Endothelial cell of umbilical vein (primary cell): ENCODE measurements at regions not wholly inside any gene's neighbourhood (a gene's known extent, or its start where the extent isn't known, plus 50 kb on each side); places are given as distances from the start of the nearest gene placed in this dataset.

Source experiments
- BruUV-seq: library from RNA; stranded (reverse); fragments of 400-500 nt; replicated peaks from 2 replicates; lab custom pipeline; 2021; lab: Mats Ljungman, UMichigan
- CTCF ChIA-PET: fragments of 300-600, 350-600 bp; sonication (Branson Sonifier 250); formaldehyde crosslinking; loops from one replicate; lab custom pipeline; 2021; ENCODE audit warnings: antibody characterized with exemption, inconsistent platforms; lab: Charles Lee
- POLR2A ChIA-PET: fragments of 300-600, 350-600 bp; sonication (Branson Sonifier 250); formaldehyde crosslinking; loops from one replicate; lab custom pipeline; 2021; ENCODE audit warnings: antibody characterized with exemption, inconsistent platforms; lab: Charles Lee
- DNase-seq: peaks from one replicate; pipeline ENCODE4 v3.0.0-alpha.2; 2011; ENCODE audit warnings: low read depth, low spot score
- FAIRE-seq: peaks from 2 replicates; lab custom pipeline; 2011; peaks lifted over from hg19 to GRCh38; lab: Jason Lieb, UNC
- H2AFZ ChIP-seq: 2 replicates; pipeline ENCODE4 v1.6.0; 2012; ENCODE audit warnings: low read depth, low read length, control low read depth, inconsistent platforms
- H3K27ac ChIP-seq: 2 replicates; pipeline ENCODE4 v1.5.1; 2011; ENCODE audit warnings: low read depth, mild to moderate bottlenecking, control low read depth, low read length, moderate library complexity; ENCODE audit not compliant: insufficient read depth
- H3K27me3 ChIP-seq, 2 experiments: 2 replicates each; pipeline versions ENCODE4 v1.6.0 to v1.6.1; 2011; ENCODE audit warnings: low read length in 2 of 2, mixed read lengths in 1 of 2; ENCODE audit not compliant: control insufficient read depth in 2 of 2, insufficient read depth in 2 of 2
- H3K36me3 ChIP-seq, 2 experiments: 2 replicates in 1 of 2; 3 replicates in 1 of 2; pipeline ENCODE4 v1.5.1; 2011; ENCODE audit warnings: low read length in 2 of 2, mild to moderate bottlenecking in 1 of 2, moderate library complexity in 1 of 2; ENCODE audit not compliant: control insufficient read depth in 2 of 2, insufficient read depth in 2 of 2; ENCODE audit errors: extremely low read depth in 1 of 2
- H3K4me1 ChIP-seq: 3 replicates; pipeline ENCODE4 v1.5.1; 2011; ENCODE audit warnings: mild to moderate bottlenecking, low read length; ENCODE audit not compliant: control insufficient read depth, insufficient read depth; ENCODE audit errors: extremely low read depth
- H3K4me2 ChIP-seq: 2 replicates; pipeline ENCODE4 v1.6.1; 2011; ENCODE audit warnings: low read length, control low read depth, mixed read lengths; ENCODE audit not compliant: insufficient read depth
- H3K4me3 ChIP-seq, 3 experiments: fragments of 200-600 bp in 1 of 3; sonication (generic), shearing (Covaris generic) in 1 of 3; replicated peaks in 1 of 3; 2 replicates each; pipeline ENCODE4 v1.5.1; 2011 to 2016; ENCODE audit warnings: control low read depth in 3 of 3, low read length in 3 of 3, mild to moderate bottlenecking in 2 of 3, inconsistent platforms in 1 of 3, low read depth in 1 of 3, moderate library complexity in 1 of 3; ENCODE audit not compliant: insufficient read depth in 1 of 3
- H3K79me2 ChIP-seq: 2 replicates; pipeline ENCODE4 v1.6.0; 2012; ENCODE audit warnings: low read length, inconsistent platforms; ENCODE audit not compliant: control insufficient read depth, insufficient read depth
- H3K9ac ChIP-seq: replicated peaks from 2 replicates; pipeline ENCODE3; 2011; ENCODE audit warnings: low read length, control low read depth; ENCODE audit not compliant: insufficient read depth; ENCODE audit errors: extremely low read depth
- H3K9me1 ChIP-seq: replicated peaks from 3 replicates; pipeline ENCODE4 v1.6.0; 2011; ENCODE audit warnings: mild to moderate bottlenecking, low read length; ENCODE audit not compliant: control insufficient read depth, insufficient read depth; ENCODE audit errors: extremely low read depth
- H3K9me3 ChIP-seq: replicated peaks from 2 replicates; pipeline ENCODE4 v1.5.1; 2012; ENCODE audit warnings: low read length, inconsistent platforms; ENCODE audit not compliant: control insufficient read depth, insufficient read depth
- H4K20me1 ChIP-seq: replicated peaks from 2 replicates; pipeline ENCODE3; 2011; ENCODE audit warnings: mild to moderate bottlenecking, low read length; ENCODE audit not compliant: control insufficient read depth, insufficient read depth; ENCODE audit errors: extremely low read depth
- EZH2 ChIP-seq: IDR thresholded peaks from 2 replicates; pipeline ENCODE4 v1.6.1; 2012; ENCODE audit warnings: borderline replicate concordance, low read depth, mild to moderate bottlenecking, moderate library complexity, low read length, inconsistent platforms; ENCODE audit not compliant: severe bottlenecking
- FOS ChIP-seq: IDR thresholded peaks from 2 replicates; pipeline ENCODE4 v1.6.1; 2011; ENCODE audit warnings: mild to moderate bottlenecking, low read length, moderate library complexity, borderline replicate concordance; ENCODE audit not compliant: insufficient read depth
- JUN ChIP-seq: IDR thresholded peaks from 2 replicates; pipeline ENCODE4 v1.6.1; 2011; ENCODE audit warnings: borderline replicate concordance, low read depth; ENCODE audit not compliant: insufficient read length, insufficient read depth
- MAX ChIP-seq: IDR thresholded peaks from 2 replicates; pipeline ENCODE4 v1.6.1; 2011; ENCODE audit not compliant: insufficient read depth, insufficient read length
- POLR2AphosphoS5 ChIP-seq: IDR thresholded peaks from 2 replicates; pipeline ENCODE4 v1.6.1; 2012; ENCODE audit warnings: low read depth, mild to moderate bottlenecking, control low read depth, low read length, moderate library complexity; ENCODE audit not compliant: insufficient read depth
- dilution Hi-C: fragments of 300-500 bp; cut with MboI; formaldehyde crosslinking; loops from one replicate; pipeline ENCODE4 v1.15.0; 2019; ENCODE audit warnings: low sequenced_read_pairs; ENCODE audit not compliant: extremely low pct_ligation_motif_present
- intact Hi-C: fragments of 100-400 bp; cut with micrococcal nuclease; formaldehyde crosslinking; loops from one replicate; pipeline ENCODE4 v1.10.0; 2022

GRCh38 chr22:27572278-27572666 lies 229.3 kb downstream of the MN1 start:
- Histone ChIP-seq H3K36me3 (no peaks in the 10 kb centered on the region), H3K79me2 (no peaks in the 10 kb centered on the region), H3K27me3 (peaks cover 0 to 3% of the 10 kb centered on the region in 2 experiments), H4K20me1 (no peaks in the 10 kb centered on the region), H3K27ac (no peak overlapping the region), H3K4me3 (no peak overlapping the region), H3K4me1 (peaks cover 7% of the 10 kb centered on the region), H3K9me3 (no peaks in the 10 kb centered on the region), H3K4me2 (no peak overlapping the region), H2AFZ (no peak overlapping the region), H3K9me1 (no peaks in the 10 kb centered on the region), H3K9ac (no peak overlapping the region)
- ChIA-PET POLR2A (no interaction called here), CTCF (no interaction called here)
- DNase-seq (no peak), FAIRE-seq (no peak)
- intact Hi-C loops (no loop called here), dilution Hi-C loops (no loop called here)
- no TSS peak for BruUV-seq
- TF ChIP-seq JUN (no peak), FOS (no peak)

- Histone ChIP-seq H3K4me3 (no peak overlapping the region), H3K4me2 (no peak overlapping the region), H2AFZ (no peak overlapping the region), H3K79me2 (no peaks in the 10 kb centered on the region), H3K9ac (no peak overlapping the region), H3K27ac (no peak overlapping the region), H3K36me3 (no peaks in the 10 kb centered on the region), H3K9me3 (no peaks in the 10 kb centered on the region), H4K20me1 (no peaks in the 10 kb centered on the region), H3K27me3 (peaks cover 0 to 3% of the 10 kb centered on the region in 2 experiments), H3K4me1 (peaks cover 13% of the 10 kb centered on the region), H3K9me1 (no peaks in the 10 kb centered on the region)
- BruUV-seq, result no TSS peak
- DNase-seq (no peak), FAIRE-seq (no peak)
- TF ChIP-seq POLR2AphosphoS5, result no peak
- TF ChIP-seq MAX, result no peak
- no peak for TF ChIP-seq EZH2
- no peak for TF ChIP-seq FOS
- ChIA-PET POLR2A (no interaction called here), CTCF (no interaction called here)
- intact Hi-C loops (no loop called here), dilution Hi-C loops (no loop called here)
Measured at GRCh38 chr22:27573280-27574001, 228.1 kb downstream of the MN1 start.
